NCI-H82 (cell line): ENCODE measurements at regions not wholly inside any gene's neighbourhood (a gene's known extent, or its start where the extent isn't known, plus 50 kb on each side); places are given as distances from the start of the nearest gene placed in this dataset.
A peak's percentile ranks its signal among the peaks of the same experiment; 100 is the strongest.
"Not testable (repeated sequence)": the region's sequence is repeated elsewhere in the genome, so short reads cannot be mapped to it uniquely, and the experiment has no call there.

Source experiments
- DNase-seq: peaks from one replicate; lab custom pipeline; 2025; lab: John Stamatoyannopoulos, UW

GRCh38 chr13:82606008-82606407 lies 1276.3 kb downstream of the SLITRK1 start:
- no peak for DNase-seq

- no peak for DNase-seq
Measured at GRCh38 chr13:82597747-82598146, 1284.5 kb downstream of the SLITRK1 start.

- DNase-seq: no peak
Measured at GRCh38 chr13:82593239-82593638, 1289.0 kb downstream of the SLITRK1 start.

GRCh38 chr13:82571653-82572052 lies 1310.6 kb downstream of the SLITRK1 start:
- no peak for DNase-seq

GRCh38 chr13:82569581-82569980 lies 1312.7 kb downstream of the SLITRK1 start:
- DNase-seq: no peak

GRCh38 chr13:82566864-82567263 lies 1315.4 kb downstream of the SLITRK1 start:
- DNase-seq: no peak

GRCh38 chr13:82565201-82565600 lies 1317.1 kb downstream of the SLITRK1 start:
- no peak for DNase-seq

- DNase-seq: no peak
Measured at GRCh38 chr13:82560889-82561288, 1321.4 kb downstream of the SLITRK1 start.

GRCh38 chr13:82522872-82523271 lies 1359.4 kb downstream of the SLITRK1 start:
- no peak for DNase-seq

- DNase-seq: no peak
Measured at GRCh38 chr13:82506805-82507414, 1375.4 kb downstream of the SLITRK1 start.

- DNase-seq: no peak
Measured at GRCh38 chr13:82501834-82502233, 1380.4 kb downstream of the SLITRK1 start.

- DNase-seq: peak; percentile 36
Measured at GRCh38 chr13:82480415-82480814, 1401.9 kb downstream of the SLITRK1 start.

GRCh38 chr13:82477436-82477835 lies 1404.8 kb downstream of the SLITRK1 start:
- DNase-seq: no peak

GRCh38 chr13:82467626-82468025 lies 1414.6 kb downstream of the SLITRK1 start:
- no peak for DNase-seq

GRCh38 chr13:82459575-82459974 lies 1422.7 kb downstream of the SLITRK1 start:
- DNase-seq: not testable (repeated sequence)

GRCh38 chr13:82458169-82458568 lies 1424.1 kb downstream of the SLITRK1 start:
- no peak for DNase-seq

- not testable (repeated sequence) for DNase-seq
Measured at GRCh38 chr13:82457548-82457947, 1424.7 kb downstream of the SLITRK1 start.

- DNase-seq: no peak
Measured at GRCh38 chr13:82447416-82448077, 1434.7 kb downstream of the SLITRK1 start.

GRCh38 chr13:82439159-82439904 lies 1442.9 kb downstream of the SLITRK1 start:
- DNase-seq: no peak

GRCh38 chr13:82438320-82438719 lies 1444.0 kb downstream of the SLITRK1 start:
- no peak for DNase-seq

- no peak for DNase-seq
Measured at GRCh38 chr13:82436099-82436585, 1446.1 kb downstream of the SLITRK1 start.

- no peak for DNase-seq
Measured at GRCh38 chr13:82432949-82433348, 1449.3 kb downstream of the SLITRK1 start.

- no peak for DNase-seq
Measured at GRCh38 chr13:82412749-82413148, 1469.5 kb downstream of the SLITRK1 start.
